Muscle of back (tissue), 3 donors: ENCODE measurements at regions not wholly inside any gene's neighbourhood (a gene's known extent, or its start where the extent isn't known, plus 50 kb on each side); places are given as distances from the start of the nearest gene placed in this dataset.
"Not testable (repeated sequence)": the region's sequence is repeated elsewhere in the genome, so short reads cannot be mapped to it uniquely, and the experiment has no call there.

ENCODE experiments used
- DNase-seq, 3 donors: peaks; one replicate each; pipeline versions ENCODE4 v3.0.0 to v3.0.0-alpha.2; 2013

DNA sequence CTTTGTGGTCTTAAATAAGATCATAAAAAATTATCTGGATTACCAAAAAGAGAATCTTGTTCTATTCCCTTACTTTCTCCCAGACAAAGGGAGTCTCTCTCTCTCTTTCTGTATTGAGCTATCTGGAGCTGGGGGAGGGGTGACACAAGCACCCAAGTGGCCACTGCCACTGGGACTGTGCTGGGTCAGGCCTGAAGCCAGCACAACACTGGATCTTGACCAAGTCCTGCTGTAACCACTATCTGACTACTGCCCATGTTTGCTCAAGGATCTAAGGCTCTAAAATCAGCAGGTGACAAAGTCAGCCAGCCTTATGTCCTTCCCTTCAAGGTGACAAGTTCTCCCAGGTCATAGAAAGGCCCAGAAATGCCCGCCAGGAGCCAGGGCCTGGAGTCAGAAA, 75.0 kb upstream of the SPATA16 start:
- no peak for DNase-seq

DNA sequence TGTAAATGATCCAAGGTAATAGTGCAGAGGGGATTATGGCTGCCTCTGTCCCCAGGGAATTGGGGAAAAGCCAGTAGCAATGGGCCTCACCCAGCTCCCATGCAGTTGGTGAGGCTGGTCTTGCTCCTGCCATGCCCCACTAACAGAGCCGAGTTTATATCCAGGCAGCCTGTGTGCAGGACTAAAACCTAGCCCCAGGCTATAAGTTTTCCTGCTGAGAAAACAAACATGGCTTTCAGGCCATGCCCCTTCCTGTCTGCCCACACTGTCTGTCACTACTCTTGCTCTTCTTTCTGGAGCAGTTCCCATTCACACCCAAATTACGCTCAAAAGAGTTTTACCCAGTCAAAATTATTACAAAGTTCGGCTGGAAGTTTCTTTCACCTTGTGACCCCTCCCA, 73.5 kb upstream of the SPATA16 start:
- DNase-seq: no peak

DNA sequence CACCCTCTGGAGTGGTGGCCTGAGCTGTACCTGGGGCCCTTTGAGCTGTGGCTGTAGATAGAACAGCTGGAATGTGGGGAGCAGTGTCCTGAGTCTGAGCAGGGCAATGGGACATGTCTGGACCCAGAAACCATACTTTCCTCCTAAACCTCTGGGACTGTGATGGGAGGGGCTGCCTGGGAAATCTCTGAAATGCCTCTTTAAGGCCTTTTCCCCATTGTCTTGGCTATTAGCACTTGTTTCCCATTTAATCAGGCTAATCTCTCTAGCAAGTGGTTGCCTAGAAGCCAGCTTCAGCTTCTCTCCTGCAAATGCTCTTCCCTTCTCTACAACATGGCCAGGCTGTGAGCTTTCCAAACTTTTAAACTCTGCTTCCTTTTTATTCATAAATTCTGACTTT, 58.5 kb upstream of the SPATA16 start:
- DNase-seq: no peak

DNA sequence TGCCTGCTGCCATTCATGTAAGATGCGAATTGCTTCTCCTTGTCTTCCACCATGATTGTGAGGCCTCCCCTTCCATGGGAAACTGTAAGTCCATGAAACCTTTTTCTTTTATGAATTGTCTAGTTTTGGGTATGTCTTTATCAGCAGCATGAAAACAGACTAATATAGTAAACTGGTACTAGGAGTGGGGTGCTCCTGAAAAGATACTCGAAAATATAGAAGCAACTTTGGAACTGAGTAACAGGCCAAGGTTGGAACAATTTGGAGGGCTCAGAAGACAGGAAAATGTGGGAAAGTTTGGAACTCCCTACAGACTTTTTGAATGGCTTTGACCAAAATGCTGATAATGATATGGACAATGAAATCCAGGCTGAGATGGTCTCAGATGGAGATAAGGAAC, 53.8 kb upstream of the SPATA16 start:
- DNase-seq: not testable (repeated sequence)

DNA sequence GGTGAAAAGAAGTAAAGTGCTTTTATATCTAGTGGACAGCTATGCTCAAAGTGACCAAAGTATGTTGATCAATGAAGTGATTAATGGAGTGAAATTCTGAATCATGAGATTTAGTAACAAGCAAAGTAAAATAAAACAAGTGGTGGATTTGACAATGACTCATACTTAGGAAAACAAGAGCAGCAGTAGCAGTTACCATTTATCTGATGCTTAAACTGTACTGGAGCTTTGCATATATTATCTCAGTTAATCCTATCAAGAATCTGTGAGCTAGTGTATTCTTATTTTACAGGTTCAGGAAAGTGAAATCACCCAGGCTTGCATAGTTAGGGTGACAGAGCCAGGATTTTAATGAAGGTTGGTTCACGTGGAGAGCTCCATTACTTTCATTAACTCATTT, 50.6 kb upstream of the SPATA16 start:
- no peak for DNase-seq
